GM12864 (cell line): ENCODE measurements at regions not wholly inside any gene's neighbourhood (a gene's known extent, or its start where the extent isn't known, plus 50 kb on each side); places are given as distances from the start of the nearest gene placed in this dataset.

Experiments
- DNase-seq: peaks from one replicate; pipeline ENCODE4 v3.0.0-alpha.2; 2011; ENCODE audit warnings: low read depth
- H3K4me3 ChIP-seq: 2 replicates; pipeline ENCODE4 v1.5.1; 2011; ENCODE audit warnings: mild to moderate bottlenecking, low read depth, low read length, control low read depth
- TF ChIP-seq, protein P1 (sequence below): IDR thresholded peaks from 2 replicates; pipeline ENCODE4 v1.5.1; 2011; ENCODE audit warnings: low read depth, mild to moderate bottlenecking, moderate library complexity, low read length, control low read depth, inconsistent platforms; ENCODE audit errors: missing control alignments

DNA sequence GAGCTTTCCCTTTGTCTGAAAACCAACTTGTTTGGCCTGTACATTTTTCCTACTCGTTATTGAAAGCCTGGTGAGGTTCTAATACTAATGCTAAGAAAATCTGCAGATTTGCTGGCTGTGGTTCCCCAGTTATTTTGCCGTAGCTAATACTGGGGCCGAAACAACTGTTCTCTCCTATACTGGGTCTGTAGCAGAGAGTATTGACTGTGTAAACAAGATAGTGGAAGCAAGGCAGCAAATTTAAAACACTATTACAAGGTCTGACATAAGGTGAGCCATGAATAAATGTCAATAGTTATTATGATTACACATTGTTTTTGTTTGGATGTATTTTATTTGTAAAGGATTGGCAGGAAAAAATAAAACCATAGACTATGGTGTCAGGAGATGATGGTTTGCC lies 1244.0 kb downstream of the AACS start:
- TF ChIP-seq, protein P1, sequence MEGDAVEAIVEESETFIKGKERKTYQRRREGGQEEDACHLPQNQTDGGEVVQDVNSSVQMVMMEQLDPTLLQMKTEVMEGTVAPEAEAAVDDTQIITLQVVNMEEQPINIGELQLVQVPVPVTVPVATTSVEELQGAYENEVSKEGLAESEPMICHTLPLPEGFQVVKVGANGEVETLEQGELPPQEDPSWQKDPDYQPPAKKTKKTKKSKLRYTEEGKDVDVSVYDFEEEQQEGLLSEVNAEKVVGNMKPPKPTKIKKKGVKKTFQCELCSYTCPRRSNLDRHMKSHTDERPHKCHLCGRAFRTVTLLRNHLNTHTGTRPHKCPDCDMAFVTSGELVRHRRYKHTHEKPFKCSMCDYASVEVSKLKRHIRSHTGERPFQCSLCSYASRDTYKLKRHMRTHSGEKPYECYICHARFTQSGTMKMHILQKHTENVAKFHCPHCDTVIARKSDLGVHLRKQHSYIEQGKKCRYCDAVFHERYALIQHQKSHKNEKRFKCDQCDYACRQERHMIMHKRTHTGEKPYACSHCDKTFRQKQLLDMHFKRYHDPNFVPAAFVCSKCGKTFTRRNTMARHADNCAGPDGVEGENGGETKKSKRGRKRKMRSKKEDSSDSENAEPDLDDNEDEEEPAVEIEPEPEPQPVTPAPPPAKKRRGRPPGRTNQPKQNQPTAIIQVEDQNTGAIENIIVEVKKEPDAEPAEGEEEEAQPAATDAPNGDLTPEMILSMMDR, result no peak

DNA sequence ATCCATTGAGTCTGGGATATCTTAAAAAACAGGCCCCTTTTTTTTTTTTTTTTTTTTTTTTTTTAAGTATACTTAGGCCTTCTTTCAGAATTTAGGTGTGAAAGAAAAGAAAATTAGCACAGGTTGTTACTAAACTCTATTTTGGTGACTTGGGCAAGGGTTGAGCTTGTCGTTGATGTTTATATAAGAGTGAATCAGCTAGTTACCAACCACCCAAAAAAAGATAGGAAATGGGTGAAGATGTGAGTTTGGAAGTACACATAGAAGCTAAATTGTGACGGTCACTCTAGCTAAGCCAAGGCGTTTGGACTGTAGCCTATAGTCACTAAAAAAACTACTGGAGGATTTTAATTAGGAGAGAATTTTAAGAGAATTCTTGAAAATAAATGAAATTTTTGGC lies 1247.2 kb downstream of the AACS start:
- DNase-seq, result no peak
- TF ChIP-seq, protein P1, result no peak
- H3K4me3 ChIP-seq, result no peak overlapping the region

More for the DNA sequence above, 1244.0 kb downstream of the AACS start:
- DNase-seq, result no peak
- H3K4me3 ChIP-seq, result no peak overlapping the region

DNA sequence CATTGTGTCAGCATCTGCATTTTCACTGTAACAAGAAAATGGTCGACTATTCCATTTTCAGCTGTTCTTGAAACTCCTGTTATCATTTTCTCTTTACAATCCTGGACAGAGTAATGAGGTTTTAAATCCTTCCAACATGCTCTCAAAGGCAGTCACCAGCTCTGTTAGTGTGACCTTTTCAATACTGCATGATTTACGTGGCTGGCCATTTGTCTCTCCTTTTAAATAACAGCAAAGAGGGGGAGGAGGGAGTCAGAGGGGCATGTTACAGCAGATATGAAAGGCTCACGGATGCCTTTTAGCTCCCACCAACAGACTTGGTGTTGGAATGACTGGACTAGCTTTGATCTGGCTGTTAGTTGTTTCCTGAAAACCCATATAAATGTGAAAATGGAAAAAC lies 1251.2 kb downstream of the AACS start:
- H3K4me3 ChIP-seq, result no peak overlapping the region
- no peak for DNase-seq
- TF ChIP-seq, protein P1, result no peak

DNA sequence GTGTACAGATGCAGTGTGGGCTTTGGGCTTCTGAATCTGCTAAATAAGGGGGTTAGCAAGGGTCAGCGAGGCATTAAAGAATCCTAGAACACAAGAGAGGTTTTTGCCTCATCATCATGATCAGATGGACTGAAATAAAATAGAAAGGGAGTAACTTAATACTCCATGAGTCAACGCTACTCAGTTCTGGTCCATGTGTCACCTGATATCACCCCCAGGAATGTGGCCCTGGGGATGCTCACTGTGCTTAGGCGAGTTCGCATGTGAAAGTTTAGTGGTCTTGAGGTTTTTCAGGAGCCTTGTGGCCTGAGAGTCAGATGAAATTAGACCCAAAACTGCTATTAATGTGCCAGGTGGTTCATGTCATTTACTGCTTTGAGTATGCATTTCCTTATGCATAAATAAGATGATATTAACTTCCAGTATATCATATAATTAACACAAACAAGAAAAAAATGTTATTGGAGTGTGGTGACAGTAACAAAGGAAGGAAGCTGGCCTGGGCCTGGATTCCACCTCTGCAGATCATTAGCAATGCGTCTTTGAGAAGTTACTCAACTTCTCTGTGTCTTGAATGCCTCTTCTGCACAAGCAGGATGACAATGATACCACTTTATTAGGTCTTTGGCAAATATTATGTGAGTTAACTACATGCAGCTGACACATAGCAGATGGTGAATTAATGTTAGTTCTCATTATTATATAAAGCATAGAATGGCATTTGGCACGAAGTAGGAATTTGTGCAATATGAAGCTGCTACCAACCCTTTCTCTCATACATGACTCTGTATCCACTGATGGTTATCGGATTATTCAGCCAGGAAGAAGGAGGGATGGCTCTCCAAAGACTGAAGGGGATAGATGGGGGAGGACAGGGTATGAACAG lies 1272.6 kb downstream of the AACS start:
- no peak for DNase-seq
- TF ChIP-seq, protein P1, result no peak
- H3K4me3 ChIP-seq, result no peak overlapping the region

DNA sequence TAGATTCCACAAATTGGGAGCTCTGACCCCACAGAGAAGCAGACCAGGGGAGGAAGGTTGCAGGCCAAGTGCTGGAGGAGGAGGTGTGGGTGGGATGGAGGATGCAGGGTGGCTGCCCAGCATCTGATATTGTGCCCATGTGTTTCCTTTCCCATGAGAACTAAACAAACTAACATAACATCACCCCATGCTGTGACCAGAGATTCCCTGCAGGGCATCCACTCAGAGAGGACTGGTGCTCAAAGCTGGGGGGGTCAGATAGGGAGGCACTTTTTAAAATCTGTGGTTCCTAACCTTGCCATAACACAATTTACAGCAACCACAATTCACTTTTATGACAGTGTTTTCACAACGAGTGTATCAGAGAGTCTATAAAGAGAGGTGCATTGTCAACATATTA lies 1277.6 kb downstream of the AACS start:
- TF ChIP-seq, protein P1, result no peak
- no peak overlapping the region for H3K4me3 ChIP-seq
- DNase-seq, result no peak

DNA sequence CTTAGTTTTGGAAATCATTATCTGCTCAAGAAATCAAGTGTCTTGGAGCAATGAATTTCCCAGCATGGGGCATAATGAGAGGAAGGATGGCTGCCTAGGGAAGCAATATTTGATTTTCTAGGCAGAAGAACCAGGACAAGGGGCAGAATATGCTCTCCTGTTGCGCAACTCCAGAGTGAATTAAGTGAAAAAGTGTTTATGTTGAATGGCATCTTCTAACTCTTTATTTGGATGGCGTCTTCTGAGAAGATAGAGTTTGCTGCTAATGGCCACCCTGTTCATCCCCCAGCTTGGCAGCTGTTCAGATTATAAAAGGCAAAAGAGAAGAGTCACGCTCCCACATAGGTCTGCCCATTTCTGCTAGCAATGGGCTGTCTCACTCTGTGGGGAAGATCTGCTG lies 1278.1 kb downstream of the AACS start:
- H3K4me3 ChIP-seq, result no peak overlapping the region
- TF ChIP-seq, protein P1, result no peak
- no peak for DNase-seq

DNA sequence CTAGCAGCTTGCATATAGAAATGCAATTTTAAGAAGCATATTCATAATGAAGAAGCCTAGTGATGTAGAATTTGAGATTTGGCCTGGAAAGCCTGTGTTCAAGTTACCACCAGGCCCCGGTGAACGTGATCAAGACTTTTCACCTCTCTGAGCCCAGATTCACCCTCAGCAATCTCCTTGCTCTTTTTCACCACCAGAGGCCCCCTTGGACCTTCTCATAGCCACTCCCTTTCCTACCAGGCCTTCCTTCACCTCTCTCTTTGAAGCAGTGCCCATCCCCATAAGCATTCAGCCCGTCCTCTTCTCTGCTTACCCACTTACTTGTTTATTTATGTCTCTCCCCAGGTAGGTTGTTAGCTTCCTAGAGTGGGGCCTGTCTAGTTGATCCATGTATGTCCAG lies 1280.9 kb downstream of the AACS start:
- TF ChIP-seq, protein P1, result no peak

More for the DNA sequence above, 1280.9 kb downstream of the AACS start:
- DNase-seq, result no peak
- H3K4me3 ChIP-seq, result no peak overlapping the region
